GM19397 (cell line): ENCODE measurements at regions not wholly inside any gene's neighbourhood (a gene's known extent, or its start where the extent isn't known, plus 50 kb on each side); places are given as distances from the start of the nearest gene placed in this dataset.
"Not testable (repeated sequence)": the region's sequence is repeated elsewhere in the genome, so short reads cannot be mapped to it uniquely, and the experiment has no call there.

Source experiments
- ATAC-seq: cut with Tn5 transposase; IDR thresholded peaks from one replicate; pipeline ENCODE4 v1.9.1; 2021; ENCODE audit warnings: mild to moderate bottlenecking, moderate library complexity; ENCODE audit not compliant: unreplicated experiment

DNA sequence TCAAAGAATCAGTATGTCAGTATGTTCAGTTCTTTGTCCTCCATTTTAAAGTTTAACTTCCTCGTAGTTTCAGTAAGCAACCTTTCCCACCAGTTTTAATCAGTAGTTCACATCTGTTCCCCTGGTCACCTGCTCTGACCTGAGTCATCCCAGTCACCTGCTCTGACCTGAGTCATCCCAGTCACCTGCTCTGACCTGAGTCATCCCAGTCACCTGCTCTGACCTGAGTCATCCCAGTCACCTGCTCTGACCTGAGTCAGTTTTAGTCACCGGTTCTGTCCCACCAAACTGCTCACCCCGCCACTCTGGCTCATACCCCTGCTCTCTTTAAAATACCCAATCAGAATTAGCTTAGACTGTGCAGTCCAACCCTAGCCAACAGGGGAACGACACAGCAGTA is 180.1 kb upstream of the CNTN6 start:
- not testable (repeated sequence) for ATAC-seq

DNA sequence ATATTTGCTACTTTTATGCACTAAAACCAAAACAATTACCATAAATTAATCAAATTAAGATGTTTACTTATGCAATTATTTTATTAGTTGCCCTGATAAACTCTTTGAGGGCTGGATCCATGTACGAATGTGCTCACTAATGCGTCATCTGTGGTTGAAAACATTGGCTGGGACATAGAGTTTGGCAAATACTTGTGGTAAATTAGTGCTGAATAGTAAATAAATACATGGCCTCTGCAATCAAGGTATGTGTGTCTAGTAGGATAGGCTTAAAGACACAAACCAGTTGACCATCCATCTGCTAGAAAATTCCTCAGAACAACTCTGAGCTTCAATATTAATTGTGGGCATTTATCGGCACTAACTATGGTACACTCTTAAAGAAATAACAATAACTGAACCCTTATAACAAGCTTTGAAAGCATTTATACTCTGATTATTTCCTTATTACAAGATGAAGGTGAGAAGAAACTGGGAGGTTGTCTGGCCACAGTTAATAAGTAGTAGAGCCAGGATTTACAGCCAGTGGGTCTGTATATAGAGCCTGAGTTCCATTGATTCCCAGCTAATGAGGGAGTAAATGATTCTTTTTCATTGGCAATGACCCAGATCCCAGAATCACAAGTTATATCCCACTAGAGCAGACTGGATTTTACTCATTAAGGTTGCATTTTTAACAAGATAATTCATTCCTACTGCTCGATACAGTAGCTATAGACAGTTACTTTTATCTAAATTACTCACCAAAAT is 169.5 kb upstream of the CNTN6 start:
- ATAC-seq: no peak

DNA sequence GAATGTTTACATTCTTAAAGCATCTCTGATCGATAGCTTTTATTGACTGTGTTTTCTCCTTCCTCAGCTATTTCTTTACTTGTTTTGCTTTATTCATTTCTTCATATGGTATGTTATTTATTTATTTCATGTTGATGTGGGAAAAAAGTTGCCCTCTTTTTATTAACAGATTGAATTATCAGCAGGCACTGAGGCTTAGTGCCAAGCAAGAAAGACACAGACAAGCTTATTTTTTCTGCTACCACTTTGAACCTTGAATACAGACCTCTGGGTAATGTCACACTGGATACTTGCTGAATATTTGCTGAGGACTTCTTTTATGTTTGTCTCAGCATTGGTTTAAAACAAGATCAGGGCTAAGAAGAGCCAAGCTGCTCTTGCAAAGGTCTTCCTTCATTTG is 162.0 kb upstream of the CNTN6 start:
- ATAC-seq: no peak

DNA sequence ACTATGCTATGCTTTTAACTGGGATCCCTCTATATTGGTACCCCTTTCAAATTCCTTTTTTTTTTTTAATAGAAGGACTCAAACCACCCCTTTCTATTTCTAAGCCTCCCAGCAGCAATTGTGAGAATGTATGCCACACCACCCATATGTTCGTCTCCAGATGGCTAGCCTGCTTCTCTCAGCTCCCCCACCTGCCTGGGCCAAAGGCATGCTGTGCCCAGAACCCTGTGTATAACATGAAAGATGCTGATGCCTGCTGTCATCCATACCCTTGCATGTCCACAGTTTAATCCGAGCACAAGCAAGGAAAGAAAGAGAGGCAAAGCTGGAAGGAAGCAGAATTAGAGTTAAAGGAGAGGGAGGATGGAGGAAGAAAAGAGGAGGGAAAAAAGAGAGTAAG is 159.5 kb upstream of the CNTN6 start:
- no peak for ATAC-seq

DNA sequence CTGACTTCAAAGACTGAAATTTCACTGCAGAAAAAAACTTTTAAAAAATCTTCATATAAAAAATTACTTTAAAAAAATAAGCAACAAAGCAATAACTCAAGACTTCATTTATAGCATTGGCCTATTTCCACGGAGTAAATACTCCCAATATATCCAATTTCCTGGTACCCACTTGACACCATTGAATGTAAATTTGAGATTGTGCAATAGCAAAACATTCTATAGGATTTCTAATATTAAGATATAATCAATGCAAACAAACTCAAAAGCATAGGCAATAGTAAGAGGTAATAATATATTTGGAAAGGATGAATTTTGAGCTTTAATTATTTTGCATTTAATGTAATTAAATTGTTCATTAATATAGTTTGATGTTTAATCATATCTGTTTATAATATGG is 148.0 kb upstream of the CNTN6 start:
- ATAC-seq: no peak

DNA sequence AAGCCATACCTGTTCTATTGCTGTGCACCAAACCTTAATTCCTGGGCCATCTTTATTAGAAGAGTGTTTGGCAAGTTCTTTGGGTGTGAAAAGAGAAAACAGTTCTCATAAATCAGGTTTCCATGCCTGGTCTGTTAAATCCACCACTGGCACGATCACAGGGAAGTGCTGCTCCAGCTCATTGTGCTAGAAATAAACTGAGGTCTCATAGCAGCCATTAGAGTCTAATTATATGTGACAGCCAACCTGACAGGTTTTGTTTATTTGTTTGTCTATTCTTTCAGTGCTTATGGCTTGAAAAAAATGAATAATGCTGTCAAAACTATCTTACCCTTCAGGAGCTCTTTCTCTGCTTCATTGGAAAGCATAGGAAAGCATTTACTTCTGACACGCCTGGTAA is 147.1 kb upstream of the CNTN6 start:
- ATAC-seq: no peak

DNA sequence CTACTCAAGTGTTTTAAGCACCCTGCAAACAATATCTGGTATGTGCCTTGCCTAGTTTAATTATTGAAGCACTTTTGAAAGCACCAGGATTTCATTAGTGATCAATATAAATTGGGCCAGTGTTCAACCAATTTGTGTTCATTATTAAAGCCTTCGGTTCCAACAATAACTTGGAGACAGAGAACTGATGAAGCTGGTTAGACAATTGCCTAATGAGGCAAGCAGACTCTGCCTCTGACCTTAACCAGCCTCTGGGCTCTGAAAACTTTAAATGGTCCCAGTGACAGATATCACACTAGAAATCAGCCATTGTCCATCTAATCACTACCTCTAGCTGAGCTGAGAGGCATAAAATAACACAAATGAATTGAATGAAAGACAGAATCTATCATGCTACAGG is 139.9 kb upstream of the CNTN6 start:
- no peak for ATAC-seq

DNA sequence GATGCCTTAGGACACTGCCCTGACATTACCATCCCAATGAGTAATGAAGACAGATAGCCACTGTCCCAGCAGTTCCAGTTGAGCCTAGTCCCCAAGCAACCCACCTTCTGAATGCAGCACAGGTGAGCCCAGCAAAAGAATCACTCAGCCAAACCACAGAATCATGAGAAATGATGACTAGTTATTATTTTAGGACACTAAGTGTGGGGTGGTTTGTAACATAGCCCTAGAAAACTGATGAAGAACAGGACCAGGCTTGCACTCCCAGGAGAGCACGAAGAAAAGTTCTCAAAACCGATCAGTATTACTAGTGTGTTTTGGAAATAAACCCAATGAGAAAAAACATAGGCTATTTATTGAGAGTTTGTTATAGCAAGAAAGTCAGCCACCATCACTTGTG is 129.6 kb upstream of the CNTN6 start:
- ATAC-seq: no peak

DNA sequence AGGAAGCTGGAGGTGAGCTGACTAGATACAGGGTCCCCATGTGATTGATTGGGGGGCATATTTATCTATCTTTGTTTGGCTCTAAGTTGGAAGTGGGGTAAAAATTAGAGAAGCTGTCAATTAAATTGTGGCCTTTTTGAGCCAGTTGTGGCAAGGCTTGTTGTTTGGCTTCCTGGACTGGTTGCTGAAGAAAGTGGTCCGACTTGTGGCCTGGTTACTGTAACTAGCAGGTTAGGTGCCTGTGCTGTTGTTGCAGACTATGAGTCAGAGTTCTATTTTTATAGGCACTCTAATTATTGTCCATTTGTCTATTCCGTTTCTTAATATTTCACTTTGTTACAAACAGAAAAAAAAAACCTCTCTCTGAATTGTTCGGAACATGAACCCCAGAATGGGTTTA is 129.1 kb upstream of the CNTN6 start:
- no peak for ATAC-seq

DNA sequence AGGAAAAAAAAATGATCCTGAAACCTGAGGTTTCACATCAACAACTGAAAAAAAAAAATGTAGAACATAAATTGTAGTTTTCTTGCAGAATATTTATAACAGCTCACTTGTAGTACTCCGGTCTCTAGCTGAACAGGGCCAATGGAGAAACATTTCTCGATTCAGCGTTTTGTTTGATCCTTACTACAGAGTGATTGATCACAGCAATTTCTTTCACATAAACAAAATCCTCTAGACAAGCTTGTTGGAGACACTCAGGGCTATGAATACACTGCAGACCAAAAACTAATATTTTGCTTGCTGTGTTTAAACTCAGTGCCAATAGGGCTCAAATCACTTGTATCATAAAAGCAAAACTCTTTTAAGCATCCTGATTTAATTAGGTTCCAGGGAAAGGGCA is 127.0 kb upstream of the CNTN6 start:
- ATAC-seq: no peak

DNA sequence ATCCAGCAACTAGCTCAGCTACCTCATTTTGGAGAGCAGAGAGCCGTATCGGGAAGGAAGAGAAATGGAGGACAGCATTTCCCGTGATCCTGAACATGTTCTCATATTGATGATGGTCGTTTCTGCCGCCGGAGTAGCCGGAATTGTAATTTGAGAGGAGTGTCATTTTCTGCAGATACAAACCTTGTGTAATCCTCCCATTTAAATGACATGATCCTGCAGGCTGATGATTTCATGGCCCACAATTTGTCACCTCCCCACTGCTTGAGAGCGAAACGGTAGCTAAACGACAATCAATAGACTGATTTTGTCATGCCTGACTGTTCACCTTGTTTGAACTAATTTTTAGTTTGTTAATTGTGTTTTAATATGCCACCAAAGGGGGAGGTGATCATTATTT is 126.5 kb upstream of the CNTN6 start:
- no peak for ATAC-seq

DNA sequence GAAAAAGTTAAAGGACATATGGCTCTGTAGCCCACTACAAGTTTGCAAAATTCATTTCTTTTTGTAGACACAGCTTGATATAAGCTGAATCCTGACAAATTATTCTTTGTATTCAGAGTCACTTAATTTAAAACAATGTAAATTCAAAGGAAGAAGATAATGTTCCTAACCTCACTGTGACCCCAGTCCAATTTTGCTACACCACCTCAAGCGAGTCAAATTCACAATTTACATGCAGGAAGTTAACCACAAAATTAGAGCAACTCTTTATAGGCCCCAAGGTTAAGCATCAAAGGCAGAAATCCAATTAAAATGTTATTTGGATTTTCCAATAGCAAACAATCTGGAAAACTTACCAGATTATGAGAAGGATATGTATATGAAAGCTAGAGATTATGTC is 119.5 kb upstream of the CNTN6 start:
- no peak for ATAC-seq

DNA sequence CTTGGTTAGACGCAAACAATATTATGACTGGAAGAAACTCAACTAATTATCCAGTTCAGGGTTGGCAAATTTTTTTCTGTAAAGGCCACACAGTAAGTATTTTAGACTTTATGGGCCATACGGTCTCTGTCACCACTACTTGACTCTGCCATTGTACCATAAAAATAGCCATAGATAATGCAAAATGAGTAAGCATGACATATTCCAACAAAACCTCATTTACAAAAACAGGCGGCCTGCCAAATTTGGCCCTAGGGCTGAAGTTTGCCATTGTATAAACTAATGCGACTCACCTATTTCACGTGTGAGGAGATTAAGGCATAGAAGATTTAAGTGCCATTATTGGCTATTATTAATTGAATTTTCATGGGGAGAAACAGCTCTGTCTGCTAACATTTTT is 116.8 kb upstream of the CNTN6 start:
- ATAC-seq: no peak

DNA sequence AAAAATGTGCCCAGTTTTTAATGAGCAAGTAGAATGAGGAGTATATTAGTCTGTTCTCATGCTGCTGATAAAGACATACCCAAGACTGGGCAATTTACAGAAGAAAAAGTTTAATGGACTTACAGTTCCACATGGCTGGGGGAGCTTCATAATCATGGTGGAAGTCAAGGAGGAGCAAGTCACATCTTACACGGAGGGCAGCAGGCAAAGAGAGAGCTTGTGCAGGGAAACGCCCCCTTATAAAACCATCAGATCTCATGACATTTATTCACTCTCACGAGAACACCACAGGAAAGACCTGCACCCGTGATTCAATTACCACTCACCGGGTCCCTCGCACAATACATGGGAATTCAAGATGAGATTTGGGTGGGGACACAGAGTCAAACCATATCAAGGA is 111.7 kb upstream of the CNTN6 start:
- ATAC-seq: no peak

DNA sequence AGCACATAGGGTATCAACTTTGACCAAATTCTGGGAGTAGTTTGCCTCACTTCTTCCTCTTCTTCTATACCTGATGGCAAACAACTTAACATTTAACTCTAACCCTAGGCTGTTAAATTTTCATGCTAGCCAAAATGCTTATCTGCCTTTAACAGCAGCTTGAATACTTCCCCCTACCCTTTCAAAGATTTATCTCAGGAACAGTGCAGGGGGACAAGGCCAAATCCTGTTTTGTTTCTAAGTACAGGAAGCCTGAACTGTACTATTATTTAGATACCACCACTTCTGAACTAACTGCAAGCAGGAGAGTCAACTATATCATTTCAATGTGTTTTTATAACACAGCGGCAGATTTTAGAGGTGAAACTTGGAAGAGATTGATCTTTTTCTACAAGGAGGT is 104.0 kb upstream of the CNTN6 start:
- ATAC-seq: no peak

DNA sequence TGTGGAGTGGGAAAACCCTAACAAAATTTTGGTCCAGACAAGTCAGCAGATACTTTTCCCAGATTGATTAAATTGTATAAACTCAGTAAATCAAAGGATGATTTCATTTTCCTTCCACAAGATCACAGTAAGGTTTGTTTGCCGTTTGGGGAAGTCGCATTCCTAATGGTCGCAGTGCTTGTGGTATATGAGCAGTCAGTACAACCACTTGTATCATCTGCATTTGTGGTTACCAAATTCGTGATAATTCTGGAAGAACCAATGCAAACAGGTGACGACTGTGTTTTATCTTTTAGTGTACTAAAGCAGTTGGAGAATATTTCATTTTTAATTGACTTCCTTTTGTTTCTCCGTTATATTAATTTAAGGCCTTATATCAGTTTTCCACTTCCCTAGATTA is 100.0 kb upstream of the CNTN6 start:
- ATAC-seq: no peak

DNA sequence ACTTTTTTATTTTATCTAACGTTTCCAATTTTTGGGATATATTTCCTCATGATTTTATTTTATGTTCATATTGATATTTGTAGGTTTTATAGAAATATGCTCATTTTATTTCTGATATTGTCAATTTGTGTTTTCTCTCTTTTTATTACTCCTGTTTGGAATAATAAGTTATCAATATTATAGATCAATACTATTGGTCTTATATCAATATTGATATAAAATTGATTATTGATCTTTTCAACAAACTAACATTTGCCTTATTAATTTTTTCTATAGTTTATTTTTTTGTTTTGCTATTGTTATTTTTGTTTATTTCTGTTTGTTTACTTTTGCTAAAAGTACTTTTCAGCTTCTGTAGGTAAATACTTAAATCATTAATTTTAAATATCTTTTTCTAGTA is 90.8 kb upstream of the CNTN6 start:
- no peak for ATAC-seq

DNA sequence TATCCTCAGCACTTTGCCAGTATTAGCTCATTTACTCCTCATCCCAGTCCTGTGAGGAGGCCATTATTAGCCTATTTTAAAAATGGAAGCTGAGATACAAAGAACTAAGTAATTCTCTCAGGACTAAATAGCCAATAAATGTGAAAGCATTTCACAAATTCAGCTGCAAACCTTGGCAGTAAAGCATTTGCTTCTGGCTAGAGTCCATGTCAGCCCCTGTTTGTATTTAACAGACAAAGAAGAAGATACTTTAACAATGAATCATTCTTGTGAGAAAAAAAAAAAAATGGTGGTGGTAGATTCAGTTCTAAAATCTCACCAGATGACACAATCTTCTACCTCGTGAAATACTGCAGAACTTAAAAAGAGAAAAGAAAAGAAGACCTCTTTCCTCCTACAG is 85.0 kb upstream of the CNTN6 start:
- no peak for ATAC-seq

DNA sequence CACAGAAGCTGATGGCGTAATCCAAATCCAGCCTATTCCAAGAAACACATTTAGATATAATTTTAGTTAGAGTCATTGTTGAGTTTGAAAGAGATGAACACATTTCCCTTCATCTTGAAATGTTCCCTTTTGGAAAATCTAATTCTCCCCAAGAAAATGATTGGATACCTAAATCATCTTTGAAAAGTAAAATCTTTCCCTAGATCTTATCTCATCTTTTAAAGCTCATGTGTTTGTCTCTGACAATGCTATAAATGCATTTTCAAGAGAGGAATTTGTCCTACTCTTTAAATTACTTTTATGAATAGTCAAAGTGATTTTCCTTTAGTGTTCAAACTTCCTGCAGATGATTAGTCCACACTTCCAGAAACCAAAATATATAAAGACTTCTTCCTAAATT is 82.6 kb upstream of the CNTN6 start:
- ATAC-seq: no peak

DNA sequence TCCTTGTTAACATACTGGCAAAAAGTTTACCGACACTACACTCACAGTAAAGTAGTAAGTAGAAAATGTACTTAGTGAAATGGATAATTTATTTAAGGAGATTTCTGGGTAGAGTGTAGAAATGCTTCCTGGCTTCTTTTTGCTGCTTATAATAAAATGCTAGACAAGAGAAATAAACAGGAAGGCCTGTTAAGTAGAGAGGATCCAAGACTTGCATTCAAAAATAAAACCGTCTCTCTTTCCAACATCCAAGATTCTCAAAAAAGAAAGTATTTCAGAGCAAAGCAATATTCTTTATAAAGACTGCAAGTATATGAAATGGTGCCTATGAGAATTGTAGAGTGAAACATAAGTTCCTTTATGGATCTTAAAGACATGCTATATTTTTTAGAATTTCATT is 77.0 kb upstream of the CNTN6 start:
- no peak for ATAC-seq

DNA sequence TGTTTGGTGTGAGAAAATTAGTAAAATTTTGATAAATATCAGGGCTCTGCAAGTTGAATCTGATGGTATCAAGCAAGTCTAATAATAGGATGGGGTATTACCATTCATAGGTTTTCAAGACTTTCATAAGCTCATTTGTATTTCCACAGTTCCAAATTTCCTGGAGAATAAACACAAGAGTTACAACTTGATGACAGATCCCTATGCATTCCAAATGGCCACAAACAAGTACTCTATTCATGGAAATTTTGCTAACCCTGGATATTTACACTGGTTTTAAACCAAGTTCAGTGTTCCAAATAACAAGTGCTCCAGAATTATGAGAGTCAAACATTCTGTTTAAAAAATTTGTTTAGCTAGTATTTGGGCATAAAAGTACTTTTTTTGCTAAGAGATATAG is 75.0 kb upstream of the CNTN6 start:
- no peak for ATAC-seq

DNA sequence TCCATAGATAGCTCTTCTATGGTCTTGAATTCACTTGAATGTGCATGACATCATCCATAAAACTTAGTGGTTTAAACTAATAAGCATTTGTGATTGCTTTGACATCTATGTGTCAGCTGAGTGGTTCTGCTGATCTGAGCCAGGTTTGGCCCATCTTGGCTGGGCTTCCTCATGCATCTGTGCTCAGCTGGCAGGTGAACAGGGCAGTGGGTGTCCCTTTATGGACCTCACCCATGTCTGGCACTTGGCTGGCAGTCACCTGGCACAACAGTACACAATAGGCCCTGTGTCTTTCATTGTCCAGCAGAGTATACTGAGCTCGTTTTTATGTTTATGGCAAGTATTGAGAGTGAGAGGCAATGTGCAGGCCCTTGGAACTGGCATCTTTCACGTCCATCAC is 73.7 kb upstream of the CNTN6 start:
- no peak for ATAC-seq

DNA sequence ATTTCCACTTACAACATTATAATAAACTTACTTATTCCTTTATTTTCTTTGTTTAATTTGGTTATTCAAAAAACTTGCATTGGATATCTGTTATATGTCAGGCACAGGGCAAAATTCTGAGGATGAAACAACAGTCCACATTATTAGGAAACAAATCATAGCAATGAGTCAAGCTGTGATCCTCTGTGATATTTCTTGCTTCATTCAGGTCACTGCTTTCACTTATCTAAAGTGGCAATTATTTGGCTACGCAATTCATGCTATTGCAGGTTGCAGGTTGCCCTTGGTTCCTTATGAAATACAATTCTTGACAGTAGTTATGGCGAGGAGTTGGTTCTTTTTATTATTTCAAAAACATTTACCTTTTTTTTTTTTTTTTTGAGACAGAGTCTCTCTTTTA is 66.4 kb upstream of the CNTN6 start:
- ATAC-seq: no peak
